C4-2B (cell line): ENCODE measurements at regions not wholly inside any gene's neighbourhood (a gene's known extent, or its start where the extent isn't known, plus 50 kb on each side); places are given as distances from the start of the nearest gene placed in this dataset.

Experiments
- H3K27ac ChIP-seq: fragments of 450-650 bp; 2 replicates; pipeline ENCODE4 v1.5.1; 2017
- CTCF ChIP-seq: fragments of 450-650 bp; conservative IDR thresholded peaks from 2 replicates; pipeline ENCODE4 v1.5.1; 2017; ENCODE audit warnings: mild to moderate bottlenecking
- ZFX ChIP-seq: fragments of 450-650 bp; IDR thresholded peaks from 2 replicates; pipeline ENCODE4 v1.6.1; 2017

- no peak overlapping the region for H3K27ac ChIP-seq
- TF ChIP-seq CTCF = peak; percentile 53
- TF ChIP-seq ZFX = no peak
These were observed 150.5 kb upstream of the HS6ST1 start for GRCh38 chr2:128469203-128469602.

GRCh38 chr2:128469875-128470274 is 151.2 kb upstream of the HS6ST1 start:
- H3K27ac ChIP-seq = no peak overlapping the region
- TF ChIP-seq CTCF = no peak
- no peak for TF ChIP-seq ZFX

GRCh38 chr2:128472789-128473174 is 154.1 kb upstream of the HS6ST1 start:
- no peak for TF ChIP-seq CTCF
- TF ChIP-seq ZFX = no peak
- no peak overlapping the region for H3K27ac ChIP-seq

- no peak overlapping the region for H3K27ac ChIP-seq
- TF ChIP-seq CTCF (no peak), ZFX (no peak)
These were observed 154.7 kb upstream of the HS6ST1 start for GRCh38 chr2:128473175-128474035.

- TF ChIP-seq CTCF = no peak
- no peak for TF ChIP-seq ZFX
- no peak overlapping the region for H3K27ac ChIP-seq
These were observed 155.6 kb upstream of the HS6ST1 start for GRCh38 chr2:128474036-128474955.

GRCh38 chr2:128474962-128475361 is 156.3 kb upstream of the HS6ST1 start:
- H3K27ac ChIP-seq = no peak overlapping the region
- TF ChIP-seq CTCF (no peak), ZFX (no peak)
